ENCODE measurements at regions not wholly inside any gene's neighbourhood (a gene's known extent, or its start where the extent isn't known, plus 50 kb on each side); places are given as distances from the start of the nearest gene placed in this dataset.

GRCh38 chr21:39088031-39088370 is 95.2 kb downstream of the PSMG1 start:
- in situ Hi-C loops (cut with MboI), result no loop called here
- H3K79me2 ChIP-seq (ENCODE audit: insufficient read depth), result no peaks in the 10 kb centered on the region
- H3F3A ChIP-seq (ENCODE audit: insufficient read depth), result no peaks in the 10 kb centered on the region
- no peak overlapping the region for H3K4me3 ChIP-seq
- no peak overlapping the region for H3K27ac ChIP-seq
- no peaks in the 10 kb centered on the region for H3K9me3 ChIP-seq (ENCODE audit: low read depth)
- H3K4me2 ChIP-seq (ENCODE audit: unreplicated experiment), result no peak overlapping the region
- WGBS, 2 experiments (ENCODE audit: low coverage in 1 of 2, low lambda C conversion rate in 2 of 2, missing lambda C conversion rate in 2 of 2), result 78 to 80% methylated on average over 6 of the region's 6 CpGs
- no peak overlapping the region for H3K9ac ChIP-seq
- H2AFZ ChIP-seq, result no peak overlapping the region
- H3K27me3 ChIP-seq (replicated peaks; ENCODE audit: insufficient read depth), result peaks cover 7% of the 10 kb centered on the region; the same call in 1 of the 2 replicates
- H3K4me1 ChIP-seq (ENCODE audit: insufficient read depth), result no peaks in the 10 kb centered on the region
- no peak for DNase-seq
- H3K36me3 ChIP-seq (ENCODE audit: low read depth), result no peaks in the 10 kb centered on the region
- TF ChIP-seq EZH2 (IDR thresholded peaks at IDR 0.05; ENCODE audit: insufficient read depth, poor library complexity, severe bottlenecking), result no peak
- no peak for TF ChIP-seq EZH2phosphoT487 (IDR thresholded peaks at IDR 0.05; ENCODE audit: insufficient read depth, low read depth)
- no peaks in the 10 kb centered on the region for H4K20me1 ChIP-seq (ENCODE audit: insufficient read depth)
- H3K9me2 ChIP-seq (ENCODE audit: insufficient read depth), result no peaks in the 10 kb centered on the region

- in situ Hi-C loops (cut with MboI), result no loop called here
- Histone ChIP-seq H4K20me1 (ENCODE audit: insufficient read depth) (no peaks in the 10 kb centered on the region), H3K9me3 (ENCODE audit: low read depth) (no peaks in the 10 kb centered on the region), H3K4me2 (ENCODE audit: unreplicated experiment) (no peak overlapping the region), H3K4me3 (no peak overlapping the region), H2AFZ (no peak overlapping the region), H3F3A (ENCODE audit: insufficient read depth) (no peaks in the 10 kb centered on the region), H3K9ac (no peak overlapping the region), H3K27me3 (replicated peaks; ENCODE audit: insufficient read depth) (peaks cover 12% of the 10 kb centered on the region; the same call in 1 of the 2 replicates), H3K27ac (no peak overlapping the region), H3K4me1 (ENCODE audit: insufficient read depth) (no peaks in the 10 kb centered on the region), H3K36me3 (ENCODE audit: low read depth) (no peaks in the 10 kb centered on the region), H3K79me2 (ENCODE audit: insufficient read depth) (no peaks in the 10 kb centered on the region), H3K9me2 (ENCODE audit: insufficient read depth) (no peaks in the 10 kb centered on the region)
- no peak for TF ChIP-seq EZH2 (IDR thresholded peaks at IDR 0.05; ENCODE audit: insufficient read depth, poor library complexity, severe bottlenecking)
- no peak for TF ChIP-seq EZH2phosphoT487 (IDR thresholded peaks at IDR 0.05; ENCODE audit: insufficient read depth, low read depth)
- 83 to 85% methylated on average over 26 to 27 of the region's 27 CpGs for WGBS, 2 experiments (ENCODE audit: low coverage in 1 of 2, low lambda C conversion rate in 2 of 2, missing lambda C conversion rate in 2 of 2)
- no peak for DNase-seq
Measured at GRCh38 chr21:39087238-39088030, 95.8 kb downstream of the PSMG1 start.

GRCh38 chr21:39086547-39086946 is 96.7 kb downstream of the PSMG1 start:
- Histone ChIP-seq H3K79me2 (ENCODE audit: insufficient read depth) (no peaks in the 10 kb centered on the region), H3K4me2 (ENCODE audit: unreplicated experiment) (no peak overlapping the region), H3K27me3 (replicated peaks; ENCODE audit: insufficient read depth) (peaks cover 19% of the 10 kb centered on the region; the same call in 1 of the 2 replicates), H4K20me1 (ENCODE audit: insufficient read depth) (no peaks in the 10 kb centered on the region), H3K27ac (no peak overlapping the region), H3K9me2 (ENCODE audit: insufficient read depth) (no peaks in the 10 kb centered on the region), H3K9me3 (ENCODE audit: low read depth) (no peaks in the 10 kb centered on the region), H3K9ac (no peak overlapping the region), H3K36me3 (ENCODE audit: low read depth) (no peaks in the 10 kb centered on the region), H2AFZ (no peak overlapping the region), H3F3A (ENCODE audit: insufficient read depth) (no peaks in the 10 kb centered on the region), H3K4me3 (no peak overlapping the region), H3K4me1 (ENCODE audit: insufficient read depth) (no peaks in the 10 kb centered on the region)
- DNase-seq, result no peak
- in situ Hi-C loops (cut with MboI), result no loop called here
- TF ChIP-seq EZH2phosphoT487 (IDR thresholded peaks at IDR 0.05; ENCODE audit: insufficient read depth, low read depth), result no peak
- TF ChIP-seq EZH2 (IDR thresholded peaks at IDR 0.05; ENCODE audit: insufficient read depth, poor library complexity, severe bottlenecking), result no peak
- WGBS, 2 experiments (ENCODE audit: low coverage in 1 of 2, low lambda C conversion rate in 2 of 2, missing lambda C conversion rate in 2 of 2), result 92 to 94% methylated on average over 8 of the region's 8 CpGs

DNA sequence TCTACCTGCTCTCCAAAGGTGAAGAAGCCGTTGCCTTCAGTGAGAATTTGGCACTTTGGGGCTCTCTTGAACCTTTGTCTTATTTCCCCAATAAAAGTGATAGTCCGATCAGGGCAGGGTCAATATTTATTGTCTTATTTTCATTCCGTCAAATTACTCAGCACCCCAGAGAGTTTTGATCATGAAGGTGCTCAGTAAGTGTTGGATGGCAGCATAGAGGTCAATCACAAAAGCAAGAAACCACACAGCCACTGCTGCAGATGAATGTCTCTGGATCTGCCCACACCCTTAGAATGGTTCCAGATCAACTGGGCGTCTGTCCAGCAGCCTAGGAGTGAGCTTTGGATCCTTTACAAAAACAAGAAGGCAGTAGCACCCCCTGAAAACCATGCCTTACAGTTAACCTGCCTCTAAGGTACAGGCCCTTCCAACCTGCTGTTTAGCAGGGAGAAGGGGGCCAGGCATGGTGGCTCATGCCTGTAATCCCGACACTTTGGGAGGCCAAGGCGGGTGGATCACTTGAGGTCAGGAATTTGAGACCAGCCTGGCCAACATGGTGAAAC is 97.3 kb downstream of the PSMG1 start:
- no peak for TF ChIP-seq EZH2phosphoT487 (IDR thresholded peaks at IDR 0.05; ENCODE audit: insufficient read depth, low read depth)
- no peak for TF ChIP-seq EZH2 (IDR thresholded peaks at IDR 0.05; ENCODE audit: insufficient read depth, poor library complexity, severe bottlenecking)
- Histone ChIP-seq H3K4me1 (ENCODE audit: insufficient read depth) (no peaks in the 10 kb centered on the region), H3K79me2 (ENCODE audit: insufficient read depth) (no peaks in the 10 kb centered on the region), H4K20me1 (ENCODE audit: insufficient read depth) (no peaks in the 10 kb centered on the region), H3K4me3 (no peak overlapping the region), H3K27me3 (replicated peaks; ENCODE audit: insufficient read depth) (peaks cover 19% of the 10 kb centered on the region; the same call in 1 of the 2 replicates), H3K36me3 (ENCODE audit: low read depth) (no peaks in the 10 kb centered on the region), H3K9ac (no peak overlapping the region), H3K27ac (no peak overlapping the region), H3K9me2 (ENCODE audit: insufficient read depth) (no peaks in the 10 kb centered on the region), H3K4me2 (ENCODE audit: unreplicated experiment) (no peak overlapping the region), H3K9me3 (ENCODE audit: low read depth) (no peaks in the 10 kb centered on the region), H3F3A (ENCODE audit: insufficient read depth) (no peaks in the 10 kb centered on the region), H2AFZ (no peak overlapping the region)
- no peak for DNase-seq
- in situ Hi-C loops (cut with MboI), result no loop called here
- 90 to 94% methylated on average over 6 of the region's 6 CpGs for WGBS, 2 experiments (ENCODE audit: low coverage in 1 of 2, low lambda C conversion rate in 2 of 2, missing lambda C conversion rate in 2 of 2)

All from GM23248 (cell line).